GM18951 (cell line): ENCODE measurements at regions not wholly inside any gene's neighbourhood (a gene's known extent, or its start where the extent isn't known, plus 50 kb on each side); places are given as distances from the start of the nearest gene placed in this dataset.

ENCODE experiments used
- POLR2A ChIP-seq: IDR thresholded peaks from 4 replicates; pipeline ENCODE4 v1.6.1; 2011; ENCODE audit warnings: mild to moderate bottlenecking; ENCODE audit not compliant: insufficient read length, insufficient read depth; ENCODE audit errors: extremely low read depth
- in situ Hi-C: fragments of 300-500 bp; cut with MboI; formaldehyde crosslinking; loops from one replicate; pipeline ENCODE4 v1.12.0; 2022; ENCODE audit warnings: low sequenced_read_pairs, mixed read lengths, inconsistent platforms; ENCODE audit not compliant: unreplicated experiment

DNA sequence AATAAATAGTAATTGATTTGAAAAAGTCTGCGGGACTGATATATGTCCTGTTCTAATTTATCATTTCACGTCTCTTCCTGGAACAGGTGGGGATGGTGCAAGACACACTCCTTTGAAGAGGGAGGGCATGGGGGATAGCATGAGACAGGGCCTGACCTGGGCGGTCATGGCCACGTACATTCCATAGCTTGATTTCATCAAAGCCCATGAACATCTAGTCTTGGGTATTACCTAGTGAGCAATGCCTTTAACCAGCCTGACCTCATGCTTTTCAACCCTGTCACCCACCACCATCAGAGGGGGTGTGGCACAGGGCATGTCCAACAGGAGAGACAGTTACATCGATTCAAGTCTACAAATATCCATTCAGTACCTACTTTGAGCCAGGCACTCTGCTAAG, 52.3 kb upstream of the HOPX start:
- in situ Hi-C loops: no loop called here
- no peak for TF ChIP-seq POLR2A

DNA sequence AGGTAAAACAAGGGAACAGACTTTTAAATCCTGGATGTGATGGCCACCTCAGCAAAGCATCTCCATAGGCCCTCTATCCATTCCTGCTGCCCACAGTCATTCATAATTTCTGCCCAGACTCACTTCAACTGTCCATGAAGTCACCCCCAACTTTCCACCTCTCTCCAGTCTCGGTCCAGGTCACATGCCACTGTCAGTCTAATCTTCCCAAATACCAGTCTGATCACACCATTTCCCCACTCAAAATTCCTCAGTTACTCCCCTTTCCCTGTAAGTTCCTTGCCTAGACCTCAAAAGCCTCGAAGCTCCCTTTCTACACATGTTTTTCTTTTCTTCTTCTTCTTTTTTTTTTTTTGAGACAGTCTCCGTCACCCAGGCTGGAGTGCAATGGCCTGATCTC, 51.2 kb upstream of the HOPX start:
- TF ChIP-seq POLR2A: no peak
- in situ Hi-C loops: no loop called here

DNA sequence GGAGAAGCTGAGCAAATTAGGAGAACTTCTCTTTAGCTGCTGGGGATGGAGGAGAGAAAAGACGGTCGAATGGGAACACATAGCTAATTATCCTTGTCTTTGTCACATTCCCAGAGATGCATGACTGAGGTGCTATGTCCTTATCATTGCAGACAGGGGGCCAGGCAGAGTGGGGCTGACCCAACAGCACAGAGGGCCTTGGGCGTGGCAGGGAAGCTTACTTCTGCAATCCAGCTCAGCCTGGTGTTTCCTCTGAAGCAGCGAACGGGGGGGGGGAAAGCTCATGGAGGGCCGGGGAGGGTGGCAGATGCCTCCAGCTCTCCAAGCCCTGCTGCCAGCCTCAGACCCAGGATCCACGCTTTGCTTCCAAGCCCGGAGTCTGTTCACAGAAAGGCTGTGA, 50.8 kb upstream of the HOPX start:
- TF ChIP-seq POLR2A: no peak

More for the DNA sequence above, 50.8 kb upstream of the HOPX start:
- in situ Hi-C loops: no loop called here
